ENCODE measurements at regions not wholly inside any gene's neighbourhood (a gene's known extent, or its start where the extent isn't known, plus 50 kb on each side); places are given as distances from the start of the nearest gene placed in this dataset.
A peak's percentile ranks its signal among the peaks of the same experiment; 100 is the strongest.

DNA sequence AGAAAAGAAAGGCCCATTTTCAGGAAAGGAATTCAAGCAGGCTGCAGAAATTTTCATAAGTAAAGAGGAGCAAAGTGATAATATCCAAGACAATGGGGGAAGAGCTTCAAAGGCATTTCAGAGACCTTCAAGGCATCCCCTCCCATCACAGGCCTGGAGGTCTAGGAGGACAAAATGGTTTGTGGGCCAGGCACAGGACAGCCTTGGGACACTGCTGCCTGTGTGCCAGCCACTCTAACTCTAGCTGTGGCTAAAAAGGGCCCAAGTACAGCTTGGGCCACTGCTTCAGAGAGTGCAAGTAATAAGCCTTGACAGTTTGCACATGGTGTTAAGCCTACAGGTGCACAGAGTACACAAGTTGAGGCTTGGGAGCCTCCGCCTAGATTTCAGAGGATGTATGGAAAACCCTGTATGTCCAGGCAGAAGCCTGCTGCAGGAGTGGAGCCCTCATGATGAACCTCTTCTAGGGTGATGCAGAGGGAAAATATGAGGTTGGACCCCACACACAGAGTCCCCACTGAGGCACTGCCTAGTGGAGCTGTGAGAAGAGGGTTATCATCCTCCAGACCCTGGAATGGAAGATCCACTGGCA, 51.8 kb upstream of the ZSWIM5 start:
- Mint-ChIP-seq H3K4me3 (ENCODE audit: unreplicated experiment) (no peak overlapping the region), H3K27me3 (ENCODE audit: insufficient read depth, unreplicated experiment) (no peaks in the 10 kb centered on the region), H3K4me1 (ENCODE audit: low read depth, unreplicated experiment) (no peaks in the 10 kb centered on the region), H3K27ac (ENCODE audit: unreplicated experiment) (no peak overlapping the region), H3K9me3 (ENCODE audit: unreplicated experiment) (peaks cover 33% of the 10 kb centered on the region), H3K36me3 (ENCODE audit: insufficient read depth, unreplicated experiment) (no peaks in the 10 kb centered on the region)
- ChIA-PET CTCF (interaction anchor here (0.6 kb wide), 1 partner anchor 239 kb away, joined by 3 read pairs; no protein-coding TSS in a partner anchor), POLR2A (no interaction called here)
- no peaks in the 10 kb centered on the region for H3K27me3 ChIP-seq (replicated peaks; ENCODE audit: control insufficient read depth, insufficient read depth, low read length)
- no peak overlapping the region for H3K4me3 ChIP-seq (ENCODE audit: low read depth, low read length)
- TF ChIP-seq, protein P1, sequence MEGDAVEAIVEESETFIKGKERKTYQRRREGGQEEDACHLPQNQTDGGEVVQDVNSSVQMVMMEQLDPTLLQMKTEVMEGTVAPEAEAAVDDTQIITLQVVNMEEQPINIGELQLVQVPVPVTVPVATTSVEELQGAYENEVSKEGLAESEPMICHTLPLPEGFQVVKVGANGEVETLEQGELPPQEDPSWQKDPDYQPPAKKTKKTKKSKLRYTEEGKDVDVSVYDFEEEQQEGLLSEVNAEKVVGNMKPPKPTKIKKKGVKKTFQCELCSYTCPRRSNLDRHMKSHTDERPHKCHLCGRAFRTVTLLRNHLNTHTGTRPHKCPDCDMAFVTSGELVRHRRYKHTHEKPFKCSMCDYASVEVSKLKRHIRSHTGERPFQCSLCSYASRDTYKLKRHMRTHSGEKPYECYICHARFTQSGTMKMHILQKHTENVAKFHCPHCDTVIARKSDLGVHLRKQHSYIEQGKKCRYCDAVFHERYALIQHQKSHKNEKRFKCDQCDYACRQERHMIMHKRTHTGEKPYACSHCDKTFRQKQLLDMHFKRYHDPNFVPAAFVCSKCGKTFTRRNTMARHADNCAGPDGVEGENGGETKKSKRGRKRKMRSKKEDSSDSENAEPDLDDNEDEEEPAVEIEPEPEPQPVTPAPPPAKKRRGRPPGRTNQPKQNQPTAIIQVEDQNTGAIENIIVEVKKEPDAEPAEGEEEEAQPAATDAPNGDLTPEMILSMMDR (IDR thresholded peaks at IDR 0.05; ENCODE audit: insufficient read depth in 1 of 2, low read depth in 1 of 2, low read length in 1 of 2, severe bottlenecking in 1 of 2, unreplicated experiment in 1 of 2) = no peak
- H3K4me1 ChIP-seq = no peaks in the 10 kb centered on the region
- intact Hi-C loops (cut with micrococcal nuclease; ENCODE audit: unreplicated experiment) = no loop called here
- no TSS peak for BruUV-seq (replicated peaks)
- peak in 1 of 2 experiments; percentile 9 for DNase-seq
- peaks cover 15% of the 10 kb centered on the region; the same call in 1 of the 2 replicates for H3K9me3 ChIP-seq
- H3K36me3 ChIP-seq (ENCODE audit: control insufficient read depth, insufficient read depth, low read length) = no peaks in the 10 kb centered on the region

GRCh38 chr1:45259053-45259452, 52.6 kb upstream of the ZSWIM5 start:
- Mint-ChIP-seq H3K27ac (ENCODE audit: unreplicated experiment) (no peak overlapping the region), H3K9me3 (ENCODE audit: unreplicated experiment) (peaks cover 33% of the 10 kb centered on the region), H3K4me1 (ENCODE audit: low read depth, unreplicated experiment) (no peaks in the 10 kb centered on the region), H3K4me3 (ENCODE audit: unreplicated experiment) (no peak overlapping the region), H3K36me3 (ENCODE audit: insufficient read depth, unreplicated experiment) (no peaks in the 10 kb centered on the region), H3K27me3 (ENCODE audit: insufficient read depth, unreplicated experiment) (peaks cover 2% of the 10 kb centered on the region)
- no peaks in the 10 kb centered on the region for H3K4me1 ChIP-seq
- no peaks in the 10 kb centered on the region for H3K36me3 ChIP-seq (ENCODE audit: control insufficient read depth, insufficient read depth, low read length)
- intact Hi-C loops (cut with micrococcal nuclease; ENCODE audit: unreplicated experiment) = no loop called here
- ChIA-PET CTCF (no interaction called here), POLR2A (no interaction called here)
- H3K4me3 ChIP-seq (ENCODE audit: low read depth, low read length) = no peak overlapping the region
- BruUV-seq (replicated peaks) = no TSS peak
- TF ChIP-seq, protein P1 (IDR thresholded peaks at IDR 0.05; ENCODE audit: insufficient read depth in 1 of 2, low read depth in 1 of 2, low read length in 1 of 2, severe bottlenecking in 1 of 2, unreplicated experiment in 1 of 2) = no peak
- peaks cover 15% of the 10 kb centered on the region; the same call in 1 of the 2 replicates for H3K9me3 ChIP-seq
- DNase-seq = no peak
- H3K27me3 ChIP-seq (replicated peaks; ENCODE audit: control insufficient read depth, insufficient read depth, low read length) = no peaks in the 10 kb centered on the region

DNA sequence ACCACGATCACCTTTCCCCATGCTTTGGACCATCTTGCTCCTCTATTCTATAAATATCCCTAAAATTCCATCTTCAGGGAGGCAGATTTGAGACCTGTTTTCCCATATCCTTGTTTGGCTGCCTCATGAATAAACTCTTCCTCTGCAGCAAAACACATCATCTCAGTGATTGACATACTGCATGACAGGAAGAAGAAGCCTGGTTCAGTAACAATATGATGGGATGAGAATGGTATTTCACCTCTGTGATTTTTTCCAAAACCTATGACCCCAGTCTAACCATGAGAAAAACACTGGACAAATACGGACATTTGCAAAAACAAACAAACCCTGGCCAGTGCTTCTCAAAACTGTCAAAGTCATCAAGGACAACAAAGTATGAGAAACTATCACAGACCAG, 53.8 kb upstream of the ZSWIM5 start:
- no peaks in the 10 kb centered on the region for H3K36me3 ChIP-seq (ENCODE audit: control insufficient read depth, insufficient read depth, low read length)
- Mint-ChIP-seq H3K27ac (ENCODE audit: unreplicated experiment) (no peak overlapping the region), H3K36me3 (ENCODE audit: insufficient read depth, unreplicated experiment) (no peaks in the 10 kb centered on the region), H3K4me1 (ENCODE audit: low read depth, unreplicated experiment) (no peaks in the 10 kb centered on the region), H3K9me3 (ENCODE audit: unreplicated experiment) (peaks cover 33% of the 10 kb centered on the region), H3K27me3 (ENCODE audit: insufficient read depth, unreplicated experiment) (peaks cover 2% of the 10 kb centered on the region), H3K4me3 (ENCODE audit: unreplicated experiment) (no peak overlapping the region)
- ChIA-PET POLR2A (no interaction called here), CTCF (no interaction called here)
- H3K27me3 ChIP-seq (replicated peaks; ENCODE audit: control insufficient read depth, insufficient read depth, low read length) = no peaks in the 10 kb centered on the region
- peaks cover 15% of the 10 kb centered on the region; the same call in 1 of the 2 replicates for H3K9me3 ChIP-seq
- DNase-seq = no peak
- TF ChIP-seq, protein P1 (IDR thresholded peaks at IDR 0.05; ENCODE audit: insufficient read depth in 1 of 2, low read depth in 1 of 2, low read length in 1 of 2, severe bottlenecking in 1 of 2, unreplicated experiment in 1 of 2) = no peak
- no peak overlapping the region for H3K4me3 ChIP-seq (ENCODE audit: low read depth, low read length)
- no peaks in the 10 kb centered on the region for H3K4me1 ChIP-seq
- intact Hi-C loops (cut with micrococcal nuclease; ENCODE audit: unreplicated experiment) = no loop called here
- BruUV-seq (replicated peaks) = no TSS peak
